SH-SY5Y (cell line): ENCODE measurements at regions not wholly inside any gene's neighbourhood (a gene's known extent, or its start where the extent isn't known, plus 50 kb on each side); places are given as distances from the start of the nearest gene placed in this dataset.

ENCODE experiments used
- GATA2 ChIP-seq: IDR thresholded peaks from 2 replicates; pipeline ENCODE4 v1.6.1; 2011; ENCODE audit warnings: mild to moderate bottlenecking, low read depth, low read length
- GATA3 ChIP-seq: IDR thresholded peaks from 2 replicates; pipeline ENCODE4 v1.6.1; 2011; ENCODE audit warnings: low read depth, mild to moderate bottlenecking, low read length, moderate library complexity

DNA sequence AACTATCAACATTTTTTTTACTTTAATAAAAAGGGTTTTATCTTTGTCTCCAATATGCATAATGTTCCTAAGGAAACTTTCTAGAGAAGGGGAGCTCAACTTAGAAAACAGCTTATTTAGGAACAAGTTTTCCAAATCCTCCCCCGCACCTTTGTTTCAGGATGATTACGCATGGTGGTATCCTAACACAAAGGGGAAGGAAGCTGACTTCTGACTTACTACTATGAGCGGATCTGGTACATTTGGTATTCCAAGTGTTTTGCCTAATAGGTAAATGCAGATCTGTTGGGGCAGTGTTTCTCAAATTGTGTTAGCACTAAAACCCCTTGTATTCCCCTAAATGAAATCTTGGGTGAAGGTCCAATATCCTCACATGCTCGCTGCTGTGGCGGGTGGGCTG is 229.3 kb upstream of the KLF14 start:
- TF ChIP-seq GATA2 (no peak), GATA3 (no peak)
